Superior temporal gyrus (tissue), 1 donor: ENCODE measurements at regions not wholly inside any gene's neighbourhood (a gene's known extent, or its start where the extent isn't known, plus 50 kb on each side); places are given as distances from the start of the nearest gene placed in this dataset.

Experiments used
- DNase-seq: peaks from one replicate; pipeline ENCODE4 v3.0.0-alpha.2; 2016; ENCODE audit errors: extremely low spot score

GRCh38 chr5:124433170-124433569, 313.3 kb downstream of the ZNF608 start:
- no peak for DNase-seq

GRCh38 chr5:124421584-124421983, 324.9 kb downstream of the ZNF608 start:
- no peak for DNase-seq

- no peak for DNase-seq
These were observed 325.5 kb downstream of the ZNF608 start for GRCh38 chr5:124420952-124421351.

- DNase-seq = no peak
These were observed 326.9 kb downstream of the ZNF608 start for GRCh38 chr5:124419531-124419930.

- DNase-seq = no peak
These were observed 328.0 kb downstream of the ZNF608 start for GRCh38 chr5:124418390-124418789.

GRCh38 chr5:124417196-124417595, 329.2 kb downstream of the ZNF608 start:
- DNase-seq = no peak

GRCh38 chr5:124416627-124417026, 329.8 kb downstream of the ZNF608 start:
- DNase-seq = no peak

GRCh38 chr5:124414973-124415372, 331.5 kb downstream of the ZNF608 start:
- no peak for DNase-seq

GRCh38 chr5:124410539-124411488, 335.6 kb downstream of the ZNF608 start:
- no peak for DNase-seq

GRCh38 chr5:124408738-124409453, 337.5 kb downstream of the ZNF608 start:
- DNase-seq = peak; percentile 74

- DNase-seq = no peak
These were observed 341.6 kb downstream of the ZNF608 start for GRCh38 chr5:124404796-124405195.

GRCh38 chr5:124403281-124403680, 343.2 kb downstream of the ZNF608 start:
- no peak for DNase-seq

GRCh38 chr5:124402144-124402581, 344.3 kb downstream of the ZNF608 start:
- DNase-seq = no peak

GRCh38 chr5:124401476-124402143, 344.8 kb downstream of the ZNF608 start:
- DNase-seq = no peak

- no peak for DNase-seq
These were observed 346.9 kb downstream of the ZNF608 start for GRCh38 chr5:124399426-124399961.

GRCh38 chr5:124398460-124398859, 348.0 kb downstream of the ZNF608 start:
- DNase-seq = no peak

- no peak for DNase-seq
These were observed 349.1 kb downstream of the ZNF608 start for GRCh38 chr5:124397317-124397716.

GRCh38 chr5:124395926-124396325, 350.5 kb downstream of the ZNF608 start:
- peak; percentile 69 for DNase-seq

GRCh38 chr5:124395287-124395686, 351.2 kb downstream of the ZNF608 start:
- peak; percentile 83 for DNase-seq

- DNase-seq = no peak
These were observed 351.7 kb downstream of the ZNF608 start for GRCh38 chr5:124394700-124395245.

GRCh38 chr5:124393584-124394379, 352.7 kb downstream of the ZNF608 start:
- DNase-seq = peak; percentile 64
